Activated T-helper 1 cell treated with anti-CD3 and anti-CD28 coated beads, Interleukin-12 subunit alpha, Interleukin-12 subunit beta, Interleukin-2, Interleukin-4 antibody, amounts not matched to agents 30 ng/mL and 10 ng/mL and 1 ng/mL, durations not matched to agents 14 hours and 24 hours and 36 hours (primary cell): ENCODE measurements at regions not wholly inside any gene's neighbourhood (a gene's known extent, or its start where the extent isn't known, plus 50 kb on each side); places are given as distances from the start of the nearest gene placed in this dataset.
"Not testable (repeated sequence)": the region's sequence is repeated elsewhere in the genome, so short reads cannot be mapped to it uniquely, and the experiment has no call there.

Experiments used
- DNase-seq: peaks from one replicate; pipeline ENCODE4 v3.0.0; 2021; ENCODE audit warnings: low spot score
- H3K27ac Mint-ChIP-seq: one replicate; pipeline ENCODE4 v1.8.0; 2021; ENCODE audit warnings: mild to moderate bottlenecking, mixed read lengths
- H3K27me3 Mint-ChIP-seq: one replicate; pipeline ENCODE4 v1.8.0; 2022; ENCODE audit warnings: mild to moderate bottlenecking, moderate library complexity, mixed read lengths; ENCODE audit not compliant: insufficient read depth
- H3K36me3 Mint-ChIP-seq: one replicate; pipeline ENCODE4 v1.8.0; 2021; ENCODE audit warnings: low read depth, mixed read lengths
- H3K4me1 Mint-ChIP-seq: one replicate; pipeline ENCODE4 v1.8.0; 2021; ENCODE audit warnings: low read depth, mixed read lengths
- H3K4me3 Mint-ChIP-seq: one replicate; pipeline ENCODE4 v1.8.0; 2021; ENCODE audit warnings: mild to moderate bottlenecking, moderate library complexity, mixed read lengths
- H3K9me3 Mint-ChIP-seq: one replicate; pipeline ENCODE4 v1.8.0; 2021; ENCODE audit warnings: mixed read lengths
- intact Hi-C: fragments of 100-400 bp; cut with micrococcal nuclease; formaldehyde crosslinking; loops from one replicate; pipeline ENCODE4 v1.15.1; 2024

DNA sequence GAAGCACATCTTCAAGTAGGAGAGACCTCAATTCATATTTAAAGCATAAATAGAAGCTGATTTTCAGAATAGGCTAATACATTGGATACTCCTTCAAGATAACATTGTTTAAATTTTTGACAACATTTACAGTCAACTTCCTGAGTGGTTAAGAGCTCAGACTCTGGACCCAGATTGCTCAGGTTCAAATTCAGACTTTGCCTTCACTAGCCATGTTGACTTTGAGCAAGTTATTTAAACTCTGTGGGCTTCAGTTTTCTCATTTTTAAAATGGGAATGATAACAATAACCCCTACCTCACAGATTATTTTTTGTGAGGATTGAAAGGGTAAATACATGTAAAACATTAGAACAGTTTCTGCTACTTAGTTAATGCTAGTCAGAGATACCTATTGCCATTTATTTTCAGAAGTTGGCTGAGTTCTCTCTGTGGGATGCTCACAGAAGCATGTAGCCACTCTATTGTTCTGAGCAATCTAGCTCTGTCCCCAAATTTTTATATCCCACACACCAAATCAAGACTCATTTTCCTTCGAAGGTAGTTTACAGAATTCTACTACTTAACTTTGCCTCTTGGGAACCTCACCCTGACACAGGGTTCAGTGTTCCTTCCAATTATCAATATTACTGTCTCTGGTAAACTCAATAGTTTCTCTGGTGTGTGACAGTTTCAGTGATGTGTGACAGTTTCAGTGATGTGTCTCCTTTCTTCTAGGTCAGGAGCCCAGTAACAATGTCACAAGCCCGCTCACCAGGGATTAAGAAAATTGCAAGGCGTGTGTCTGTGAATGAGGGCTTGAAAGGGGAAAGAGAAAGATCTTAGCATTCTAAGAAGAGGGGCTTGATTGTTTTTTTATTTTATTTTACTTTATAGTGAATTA lies 79.4 kb upstream of the OSTN start:
- Mint-ChIP-seq H3K4me1 (no peaks in the 10 kb centered on the region), H3K4me3 (no peak overlapping the region), H3K27me3 (no peaks in the 10 kb centered on the region), H3K9me3 (no peaks in the 10 kb centered on the region), H3K27ac (no peak overlapping the region), H3K36me3 (no peaks in the 10 kb centered on the region)
- DNase-seq, result no peak
- intact Hi-C loops, result no loop called here

DNA sequence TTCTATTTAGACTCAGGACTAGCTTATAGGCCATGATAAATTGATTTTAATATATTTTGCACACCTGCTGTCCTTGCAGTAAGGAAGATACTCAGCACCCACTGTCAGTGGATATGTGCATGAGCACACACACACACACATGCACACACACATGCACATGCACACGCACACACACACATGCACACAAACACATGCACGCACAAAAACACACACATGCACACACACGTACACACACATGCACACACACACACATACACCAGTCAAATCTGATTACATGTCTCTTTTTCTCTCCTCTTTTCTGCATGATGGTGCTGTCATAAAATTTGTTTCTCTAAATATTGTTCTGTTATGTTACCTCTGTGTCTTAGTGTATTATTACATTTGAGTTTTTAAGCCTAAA lies 87.3 kb upstream of the OSTN start:
- Mint-ChIP-seq H3K4me3 (no peak overlapping the region), H3K27ac (no peak overlapping the region), H3K4me1 (no peaks in the 10 kb centered on the region), H3K27me3 (no peaks in the 10 kb centered on the region), H3K9me3 (no peaks in the 10 kb centered on the region), H3K36me3 (no peaks in the 10 kb centered on the region)
- DNase-seq, result no peak
- intact Hi-C loops, result no loop called here

DNA sequence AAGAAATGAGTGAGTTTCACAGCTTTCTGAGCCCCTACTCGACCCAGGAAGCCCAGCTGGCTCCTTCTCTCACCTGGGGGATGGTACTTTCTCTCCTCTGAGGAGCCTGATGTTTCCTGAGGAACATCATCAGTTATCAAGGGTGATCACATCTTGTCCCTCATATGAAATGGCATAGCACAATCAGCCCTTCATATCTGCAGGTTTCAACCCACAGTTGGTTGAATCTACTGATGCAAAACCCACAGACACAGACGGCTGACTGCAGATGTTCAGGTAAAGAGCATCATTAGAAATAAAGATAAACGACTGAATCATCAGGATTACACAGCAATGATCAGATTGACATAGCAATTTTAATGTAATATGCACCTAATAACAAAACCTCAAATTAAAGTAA lies 93.6 kb upstream of the OSTN start:
- Mint-ChIP-seq H3K4me3 (no peak overlapping the region), H3K27ac (no peak overlapping the region)

DNA sequence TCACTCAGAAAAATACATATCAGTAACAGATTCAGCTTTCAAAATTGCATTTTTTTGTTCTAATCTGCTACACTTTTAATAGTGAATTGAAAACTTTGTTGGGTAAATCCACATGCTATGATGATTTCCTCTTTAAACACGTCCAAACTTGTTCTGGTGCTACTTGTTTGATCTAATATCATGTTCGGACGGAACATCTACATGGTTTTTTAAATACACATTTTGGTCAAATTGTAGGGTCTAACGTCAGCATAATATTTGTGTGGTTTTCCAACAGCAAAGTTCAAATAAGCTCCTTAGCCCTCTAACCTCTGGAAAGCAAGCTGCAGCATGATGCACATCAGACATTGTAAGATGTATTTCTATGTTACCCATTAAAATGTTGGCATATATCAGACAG lies 98.5 kb upstream of the OSTN start:
- Mint-ChIP-seq H3K27me3 (no peaks in the 10 kb centered on the region), H3K9me3 (no peaks in the 10 kb centered on the region), H3K4me3 (no peak overlapping the region), H3K27ac (no peak overlapping the region), H3K4me1 (no peaks in the 10 kb centered on the region), H3K36me3 (no peaks in the 10 kb centered on the region)
- DNase-seq, result no peak
- intact Hi-C loops, result no loop called here

More for the DNA sequence above, 93.6 kb upstream of the OSTN start:
- DNase-seq, result no peak
- Mint-ChIP-seq H3K4me1 (no peaks in the 10 kb centered on the region), H3K27me3 (no peaks in the 10 kb centered on the region), H3K36me3 (no peaks in the 10 kb centered on the region), H3K9me3 (no peaks in the 10 kb centered on the region)
- intact Hi-C loops, result no loop called here

DNA sequence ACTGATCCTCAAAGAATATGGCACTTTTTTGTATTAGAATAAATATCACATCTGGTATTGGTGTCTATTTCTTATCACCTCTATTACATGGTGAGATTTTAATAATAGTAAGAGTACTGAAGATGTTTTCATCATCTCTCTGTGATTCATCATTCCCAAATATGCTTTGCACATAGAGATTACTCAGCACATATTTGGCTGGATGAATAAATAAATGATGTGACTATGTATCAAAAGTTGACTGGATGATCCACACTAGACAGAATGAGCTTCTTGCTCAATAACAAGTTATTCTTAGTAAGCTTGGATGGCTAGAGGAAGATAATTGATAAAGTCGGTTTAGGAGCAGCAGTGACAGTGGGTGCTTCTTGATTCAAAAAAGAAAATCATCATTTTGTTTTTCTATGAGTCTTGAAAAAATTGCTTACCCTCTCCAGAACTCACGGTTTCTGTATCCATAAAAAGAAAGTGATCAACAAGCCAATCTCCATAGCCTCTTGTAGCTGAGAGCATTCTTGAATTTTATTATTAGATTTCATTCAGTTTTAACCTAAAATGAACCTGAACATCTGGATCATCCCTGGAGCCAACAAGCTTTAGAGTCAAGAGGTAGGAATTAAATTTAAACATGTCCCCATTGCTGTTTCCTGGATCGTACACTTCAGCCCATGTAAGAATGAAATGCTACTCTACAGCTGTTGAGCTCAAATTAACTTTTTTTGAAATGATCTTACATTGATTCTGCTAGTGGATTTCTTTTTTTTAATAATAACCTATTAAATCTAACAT lies 104.8 kb upstream of the OSTN start:
- H3K9me3 Mint-ChIP-seq, result no peaks in the 10 kb centered on the region
- no peak overlapping the region for H3K27ac Mint-ChIP-seq
- H3K36me3 Mint-ChIP-seq, result no peaks in the 10 kb centered on the region
- no peak overlapping the region for H3K4me3 Mint-ChIP-seq
- no peak for DNase-seq
- H3K27me3 Mint-ChIP-seq, result peaks cover 1% of the 10 kb centered on the region
- intact Hi-C loops, result no loop called here
- H3K4me1 Mint-ChIP-seq, result no peaks in the 10 kb centered on the region

DNA sequence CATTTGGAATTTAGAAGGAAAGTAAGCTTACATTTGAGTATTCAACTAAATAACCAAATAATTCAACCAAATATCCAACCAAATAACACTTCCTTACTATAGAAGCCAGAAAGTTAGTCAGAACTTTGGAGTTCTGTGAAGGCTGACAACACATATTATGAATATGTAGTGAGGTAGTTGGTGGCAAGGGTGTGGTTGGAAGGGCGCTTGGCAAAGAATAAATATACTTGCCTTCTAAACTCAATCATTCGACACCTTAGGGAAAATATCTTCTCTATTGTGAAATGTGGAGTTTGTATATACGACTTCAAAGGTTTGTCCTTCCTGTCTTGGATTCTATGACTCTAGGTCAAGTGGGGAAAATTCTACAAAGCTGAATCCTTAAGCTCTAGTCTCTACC lies 111.7 kb upstream of the OSTN start:
- Mint-ChIP-seq H3K27ac (no peak overlapping the region), H3K4me3 (no peak overlapping the region), H3K4me1 (no peaks in the 10 kb centered on the region), H3K27me3 (no peaks in the 10 kb centered on the region), H3K9me3 (no peaks in the 10 kb centered on the region), H3K36me3 (no peaks in the 10 kb centered on the region)
- intact Hi-C loops, result no loop called here
- no peak for DNase-seq

DNA sequence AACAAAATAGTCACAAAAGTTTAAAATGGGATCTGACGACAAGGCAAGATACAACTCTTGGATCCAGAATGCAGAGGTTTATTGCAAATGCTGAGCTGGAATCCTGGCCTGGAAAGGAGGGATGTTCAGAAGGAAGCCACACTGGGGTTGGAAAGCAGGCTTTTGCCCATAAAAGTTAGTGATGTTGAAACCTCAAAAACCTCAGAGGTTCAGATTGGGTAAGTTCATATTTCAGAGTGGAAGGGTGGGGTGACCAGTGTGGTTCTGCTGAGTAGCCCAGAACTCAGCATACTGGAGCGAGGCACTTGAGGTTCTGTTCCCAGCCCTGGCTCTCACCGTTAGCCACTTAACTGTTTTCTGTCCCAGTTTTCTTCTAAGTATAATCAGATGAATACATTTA lies 114.0 kb upstream of the OSTN start:
- Mint-ChIP-seq H3K27ac (no peak overlapping the region), H3K4me3 (no peak overlapping the region)
- no peak for DNase-seq

DNA sequence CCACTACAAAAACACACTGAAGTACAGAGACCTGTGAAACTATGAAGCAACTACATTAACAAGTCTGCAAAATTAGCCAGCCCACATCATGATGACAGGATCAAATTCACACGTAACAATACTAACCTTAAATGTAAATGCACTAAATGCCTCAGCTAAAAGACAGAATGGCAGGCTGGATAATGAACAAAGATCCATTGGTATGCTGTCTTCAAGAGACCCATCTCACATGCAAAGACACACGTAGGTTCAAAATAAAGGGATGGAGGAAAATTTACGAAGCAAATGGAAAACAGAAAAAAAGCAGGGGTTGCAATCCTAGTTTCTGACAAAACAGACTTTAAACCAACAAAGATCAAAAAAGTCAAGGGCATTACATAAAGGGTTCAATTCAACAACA lies 120.1 kb upstream of the OSTN start:
- H3K27ac Mint-ChIP-seq, H3K36me3 Mint-ChIP-seq, H3K27me3 Mint-ChIP-seq, H3K4me3 Mint-ChIP-seq, intact Hi-C loops, DNase-seq, H3K4me1 Mint-ChIP-seq: not testable (repeated sequence)
- H3K9me3 Mint-ChIP-seq, result peaks cover 18% of the 10 kb centered on the region

More for the DNA sequence above, 114.0 kb upstream of the OSTN start:
- Mint-ChIP-seq H3K27me3 (no peaks in the 10 kb centered on the region), H3K36me3 (no peaks in the 10 kb centered on the region), H3K4me1 (no peaks in the 10 kb centered on the region), H3K9me3 (no peaks in the 10 kb centered on the region)
- intact Hi-C loops, result no loop called here

DNA sequence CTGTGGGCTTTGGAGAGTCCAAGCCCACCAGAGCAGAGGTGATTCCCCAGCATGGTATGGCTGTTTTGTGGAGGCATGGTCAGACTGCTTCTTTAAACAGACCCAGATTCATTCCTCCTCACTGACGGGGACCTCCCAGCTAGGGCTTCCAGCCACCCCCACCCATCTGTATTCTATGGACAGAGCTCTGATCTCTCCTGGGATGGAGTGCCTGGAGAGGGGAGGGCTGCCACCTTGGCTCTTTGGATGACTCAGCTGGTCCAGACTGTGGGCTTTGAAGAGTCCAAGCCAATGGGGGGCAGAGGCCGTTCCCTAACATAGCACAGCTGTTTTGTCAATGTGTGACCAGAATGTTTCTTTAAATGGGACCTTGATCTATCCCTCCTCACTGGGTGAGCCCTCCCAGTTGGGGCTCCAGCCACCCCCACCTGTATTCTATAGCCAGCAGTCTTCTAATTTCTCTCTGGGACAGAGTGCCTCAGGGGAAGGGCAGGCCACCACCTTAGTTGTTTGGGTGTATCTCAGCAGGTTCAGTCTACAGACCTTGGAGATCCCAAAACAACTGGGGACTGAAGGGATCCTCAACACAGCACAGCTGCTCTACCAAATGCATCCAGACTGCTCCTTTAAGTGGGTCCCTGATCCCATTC lies 122.0 kb upstream of the OSTN start:
- no peak for DNase-seq
- peaks cover 18% of the 10 kb centered on the region for H3K9me3 Mint-ChIP-seq
- intact Hi-C loops, result no loop called here
- H3K27ac Mint-ChIP-seq, result no peak overlapping the region
- H3K4me1 Mint-ChIP-seq, result no peaks in the 10 kb centered on the region
- peaks cover 2% of the 10 kb centered on the region for H3K27me3 Mint-ChIP-seq
- no peak overlapping the region for H3K4me3 Mint-ChIP-seq
- H3K36me3 Mint-ChIP-seq, result no peaks in the 10 kb centered on the region

DNA sequence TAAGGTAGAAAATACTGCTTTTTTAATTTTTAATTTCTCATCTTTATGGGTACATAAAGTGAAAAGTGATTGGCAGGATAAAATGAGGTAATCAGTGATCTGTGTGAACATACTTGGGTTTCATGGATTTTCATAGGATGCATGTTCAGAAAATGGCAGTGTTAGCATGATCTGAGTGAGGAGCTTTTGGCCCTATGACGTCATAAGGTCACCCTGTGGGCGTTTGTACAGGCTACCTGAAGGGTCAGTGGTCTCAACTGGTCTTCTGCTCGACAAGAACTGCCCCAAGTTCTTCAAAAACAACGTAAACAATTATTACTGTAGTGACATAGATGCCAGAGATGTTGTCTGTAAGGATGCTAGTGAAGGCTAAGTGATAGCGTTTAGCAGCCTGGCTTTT lies 124.5 kb upstream of the OSTN start:
- intact Hi-C loops, result no loop called here
- Mint-ChIP-seq H3K9me3 (peaks cover 14% of the 10 kb centered on the region), H3K4me1 (no peaks in the 10 kb centered on the region), H3K36me3 (no peaks in the 10 kb centered on the region), H3K27ac (no peak overlapping the region), H3K27me3 (peaks cover 2% of the 10 kb centered on the region), H3K4me3 (no peak overlapping the region)
- no peak for DNase-seq

DNA sequence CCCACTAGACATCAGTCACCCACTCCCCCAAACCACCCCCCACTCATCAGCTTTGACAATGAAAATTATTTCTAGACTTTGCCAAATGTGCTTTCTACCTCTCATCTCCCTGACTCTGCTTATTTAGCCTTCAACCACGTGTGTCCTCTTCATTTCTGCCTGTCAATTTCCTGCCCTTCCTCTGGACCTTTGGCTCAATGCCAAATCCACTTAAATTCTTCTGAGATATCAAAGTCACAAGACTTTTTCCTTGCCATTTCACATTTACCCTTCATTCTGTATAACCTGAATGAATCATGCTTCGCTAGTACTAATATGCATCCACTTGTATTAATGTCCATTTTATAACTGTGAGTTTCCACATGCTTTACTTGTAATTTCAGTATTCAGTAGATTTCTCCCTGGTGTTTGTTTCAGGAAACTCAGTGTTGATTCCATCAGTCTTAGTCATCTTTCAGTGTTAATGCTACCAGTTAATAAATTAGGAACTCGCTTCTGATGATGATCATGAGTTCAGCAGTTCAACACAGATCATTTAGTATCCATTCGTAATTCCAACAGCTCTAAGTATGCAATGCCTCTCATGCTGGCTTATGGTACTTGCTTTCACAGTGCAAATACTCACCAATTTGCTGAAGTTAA lies 128.2 kb upstream of the OSTN start:
- no peak for DNase-seq
- intact Hi-C loops, result no loop called here
- no peaks in the 10 kb centered on the region for H3K36me3 Mint-ChIP-seq
- H3K27me3 Mint-ChIP-seq, result no peaks in the 10 kb centered on the region
- H3K4me3 Mint-ChIP-seq, result no peak overlapping the region
- no peak overlapping the region for H3K27ac Mint-ChIP-seq
- no peaks in the 10 kb centered on the region for H3K9me3 Mint-ChIP-seq
- H3K4me1 Mint-ChIP-seq, result no peaks in the 10 kb centered on the region

DNA sequence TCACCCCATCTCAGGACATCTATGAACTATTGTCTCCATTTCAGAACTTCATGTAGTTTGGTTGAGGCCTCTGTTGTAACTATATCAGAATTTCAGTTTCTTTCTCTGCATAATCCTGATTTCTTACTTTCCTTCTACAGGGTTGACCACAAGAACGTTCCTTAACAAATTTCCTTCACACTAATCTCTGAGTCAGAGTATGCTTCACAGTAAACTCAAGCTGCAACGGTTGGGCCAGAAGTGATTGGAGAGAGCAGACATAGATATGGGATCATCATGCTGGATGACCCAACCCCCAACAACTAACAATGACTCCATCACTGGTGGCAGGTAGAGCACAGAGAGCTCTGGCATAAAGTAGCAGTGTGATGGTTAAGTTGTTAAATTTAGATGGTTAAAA lies 128.8 kb upstream of the OSTN start:
- Mint-ChIP-seq H3K9me3 (no peaks in the 10 kb centered on the region), H3K4me1 (no peaks in the 10 kb centered on the region), H3K27ac (no peak overlapping the region), H3K4me3 (no peak overlapping the region), H3K36me3 (no peaks in the 10 kb centered on the region), H3K27me3 (no peaks in the 10 kb centered on the region)
- no peak for DNase-seq
- intact Hi-C loops, result no loop called here
